Renal cortical epithelial cell (primary cell): ENCODE measurements at regions not wholly inside any gene's neighbourhood (a gene's known extent, or its start where the extent isn't known, plus 50 kb on each side); places are given as distances from the start of the nearest gene placed in this dataset.
"Not testable (repeated sequence)": the region's sequence is repeated elsewhere in the genome, so short reads cannot be mapped to it uniquely, and the experiment has no call there.

ENCODE experiments used
- DNase-seq: peaks from one replicate; pipeline ENCODE4 v3.0.0-alpha.2; 2011; ENCODE audit warnings: low read depth

GRCh38 chr7:68162712-68163111 is 1166.1 kb downstream of the TYW1 start:
- DNase-seq = no peak

- no peak for DNase-seq
Measured at GRCh38 chr7:68166525-68166924, 1169.9 kb downstream of the TYW1 start.

- no peak for DNase-seq
Measured at GRCh38 chr7:68173513-68173912, 1176.9 kb downstream of the TYW1 start.

DNA sequence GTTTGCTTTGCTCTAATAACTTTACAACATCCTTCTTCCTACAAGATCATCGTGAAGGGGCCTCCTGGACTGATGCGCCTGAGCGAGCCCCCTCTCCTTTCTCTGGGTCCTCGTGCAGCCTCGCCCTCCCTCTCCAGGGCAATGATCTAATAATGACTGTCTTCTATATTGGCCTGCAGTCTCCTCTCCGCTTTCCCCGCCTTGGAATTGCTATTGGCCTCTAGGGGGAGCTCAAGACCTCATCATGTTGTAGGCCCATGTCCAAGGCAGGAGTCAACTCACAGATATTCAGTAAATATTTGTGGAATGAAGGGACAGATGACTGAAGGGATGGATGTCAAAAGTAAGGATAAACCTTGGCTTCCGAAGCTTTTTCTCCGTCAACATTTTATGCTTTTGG is 1180.3 kb downstream of the TYW1 start:
- DNase-seq = peak; percentile 22

GRCh38 chr7:68180761-68181160 is 1184.1 kb downstream of the TYW1 start:
- DNase-seq = no peak

DNA sequence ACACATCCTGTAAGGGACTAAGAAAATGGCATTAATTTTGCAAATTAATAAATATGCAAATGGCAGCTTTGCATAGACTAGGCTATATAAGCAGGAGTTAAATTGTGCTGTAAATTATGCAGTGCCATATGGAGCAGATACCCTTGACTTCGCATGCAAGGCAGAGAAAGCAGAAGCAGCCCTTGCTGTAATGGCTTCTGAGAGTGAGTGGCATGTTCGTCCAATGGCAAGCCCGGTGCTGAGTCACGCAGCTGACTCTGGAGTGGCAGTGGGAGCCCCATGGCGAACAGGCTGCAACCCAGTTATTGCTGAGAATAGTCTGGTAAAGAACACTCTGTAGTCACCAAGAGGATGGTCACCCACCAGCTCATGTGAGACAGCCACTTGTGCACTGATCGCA is 1186.5 kb downstream of the TYW1 start:
- DNase-seq = no peak

DNA sequence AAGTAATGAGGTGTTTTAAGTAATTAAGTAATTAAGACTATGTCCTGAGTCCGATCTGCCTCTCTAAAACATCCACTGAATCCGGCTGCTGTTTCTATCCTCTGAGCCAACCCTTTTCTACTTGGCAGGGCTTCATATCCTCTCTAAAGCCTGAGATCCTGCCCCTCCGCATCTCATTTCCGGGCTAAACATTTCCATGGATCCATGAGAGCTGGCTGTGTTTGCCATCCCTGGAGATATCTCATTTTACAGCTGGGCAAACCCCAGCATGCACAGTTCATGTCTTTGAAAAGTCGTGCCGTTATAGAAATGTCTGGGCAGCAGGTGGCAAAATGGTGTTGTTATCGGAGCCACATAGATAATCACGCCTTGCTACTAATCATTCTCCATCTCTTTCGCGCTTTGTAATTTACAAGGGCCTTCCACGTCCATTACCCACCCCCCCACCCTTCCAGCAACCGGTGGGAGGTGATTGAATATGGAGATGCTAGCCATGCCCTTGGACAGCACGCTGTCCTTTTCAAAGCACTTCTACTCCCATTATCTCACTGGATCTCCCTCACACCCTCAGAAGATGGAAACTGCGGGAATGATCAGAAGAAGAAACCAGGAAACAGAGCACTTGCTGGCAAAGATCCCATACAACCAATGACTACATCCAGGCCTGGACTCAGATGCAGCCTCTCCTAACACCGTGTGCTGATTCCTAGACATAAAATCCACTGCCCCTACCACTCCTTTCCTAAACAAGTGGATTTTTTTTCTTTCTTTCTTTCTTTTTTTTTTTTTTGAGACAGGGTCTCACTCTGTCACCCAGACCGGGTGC is 1189.2 kb downstream of the TYW1 start:
- DNase-seq = no peak

DNA sequence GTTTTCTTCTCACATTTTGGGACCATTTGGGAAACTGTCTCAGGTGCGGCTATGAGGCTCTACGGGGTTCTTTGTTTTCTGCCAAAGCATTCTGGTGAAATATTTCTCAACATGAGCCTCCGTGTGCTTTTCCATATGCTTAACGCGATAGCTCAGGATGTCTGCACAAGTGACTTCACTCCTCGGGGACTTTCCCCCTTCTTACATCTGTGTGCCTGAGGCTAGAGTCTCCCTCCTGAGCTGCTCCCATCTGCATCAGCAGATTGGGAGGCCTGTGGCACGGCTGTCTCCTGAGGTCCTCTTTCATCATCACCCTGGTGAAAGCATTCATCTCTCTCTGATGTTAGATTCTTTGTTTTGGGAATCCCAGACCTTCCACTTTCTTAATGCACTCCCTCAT is 1190.9 kb downstream of the TYW1 start:
- DNase-seq = no peak

DNA sequence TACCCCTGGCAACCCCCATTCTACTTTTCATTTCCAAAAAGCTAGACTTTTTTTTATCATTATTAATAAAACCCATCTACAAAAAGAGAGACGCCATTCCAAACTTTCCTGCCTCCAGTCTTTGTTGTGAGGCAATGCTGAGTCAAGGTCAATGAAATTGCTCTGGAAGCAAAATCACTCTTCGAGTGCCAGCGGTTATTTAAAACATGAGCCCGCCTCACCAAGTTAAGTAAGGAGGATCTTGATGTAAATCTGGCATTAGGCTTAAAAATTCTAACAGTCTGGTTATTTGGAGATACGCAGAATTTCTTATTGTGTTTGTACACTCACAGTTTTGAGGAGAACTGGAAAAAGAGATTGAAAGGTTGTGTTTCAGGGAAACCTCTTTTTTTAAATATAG is 1196.3 kb downstream of the TYW1 start:
- no peak for DNase-seq

DNA sequence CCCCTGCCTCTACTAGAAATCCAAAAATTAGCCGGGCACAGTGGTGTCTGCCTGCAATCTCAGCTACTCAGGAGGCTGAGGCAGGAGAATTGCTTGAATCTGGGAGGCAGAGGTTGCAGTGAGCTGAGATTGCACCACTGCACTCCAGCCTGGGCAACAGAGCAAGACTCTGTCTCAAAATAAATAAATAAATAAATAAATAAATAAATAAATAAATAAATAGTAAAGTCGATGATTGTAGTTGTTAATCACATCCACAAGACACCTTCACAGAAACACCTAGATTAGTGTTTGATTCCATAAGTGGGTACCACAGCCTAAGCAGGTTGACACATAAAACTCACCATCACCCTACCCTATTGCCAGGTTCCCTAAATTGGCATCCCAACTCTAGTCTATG is 1199.0 kb downstream of the TYW1 start:
- DNase-seq = not testable (repeated sequence)

DNA sequence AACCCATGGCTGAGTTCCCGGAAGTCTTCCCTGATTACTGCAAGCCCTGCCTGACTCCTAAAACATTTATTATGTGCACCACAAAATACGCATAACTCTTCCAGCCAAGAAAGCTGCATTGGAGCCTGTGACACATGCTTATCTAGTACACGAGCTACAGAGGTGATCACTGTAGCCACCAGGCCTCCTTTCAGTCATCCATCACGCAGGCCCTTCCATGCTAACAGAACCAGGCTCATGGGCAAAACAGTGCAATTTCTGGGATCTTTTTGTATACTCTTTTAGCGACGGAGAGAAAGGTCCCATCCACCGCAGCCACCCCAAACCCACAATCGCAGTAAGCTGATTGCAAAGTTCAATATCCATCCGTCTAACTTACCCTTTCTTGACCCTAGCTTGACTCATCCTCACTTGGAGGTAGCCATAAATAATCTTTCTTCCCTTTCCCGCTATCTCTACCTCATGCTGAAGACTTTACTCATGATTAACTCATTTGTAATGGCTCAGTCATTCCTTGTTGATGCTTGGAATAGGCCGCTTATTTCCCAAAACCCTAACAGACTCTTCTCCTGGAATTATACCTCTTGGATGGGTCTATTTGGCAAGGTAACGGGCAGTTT is 1203.5 kb downstream of the TYW1 start:
- DNase-seq = no peak

GRCh38 chr7:68203251-68203650 is 1206.6 kb downstream of the TYW1 start:
- DNase-seq = no peak

- DNase-seq = no peak
Measured at GRCh38 chr7:68205826-68206225, 1209.2 kb downstream of the TYW1 start.

DNA sequence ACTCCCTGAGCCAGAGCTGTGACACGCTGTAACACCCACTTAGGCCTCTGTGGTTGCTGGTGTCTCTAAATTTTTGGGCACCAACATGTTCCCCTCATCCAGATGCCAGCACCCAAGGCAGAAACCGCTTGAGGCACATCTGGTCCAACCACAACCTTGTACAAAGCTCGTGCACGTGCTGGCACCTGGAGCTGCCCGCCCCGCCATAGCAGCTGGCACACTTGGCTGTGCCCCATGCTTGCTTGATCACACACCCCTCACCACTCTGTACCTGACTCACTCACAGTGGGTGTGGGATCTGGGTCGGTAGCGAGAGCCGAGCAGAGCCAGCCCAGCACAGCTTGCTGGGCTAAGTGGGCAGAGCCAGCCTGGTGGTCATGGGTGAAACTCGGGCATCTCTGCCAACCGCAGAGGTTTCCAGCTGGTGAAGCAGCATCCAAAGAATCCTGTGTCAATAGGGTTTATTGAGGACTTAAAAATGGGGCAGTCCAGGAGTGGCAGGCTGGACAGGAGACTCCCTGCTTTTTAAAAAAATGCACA is 1210.4 kb downstream of the TYW1 start:
- DNase-seq = no peak

- DNase-seq = no peak
Measured at GRCh38 chr7:68207676-68208075, 1211.0 kb downstream of the TYW1 start.

- no peak for DNase-seq
Measured at GRCh38 chr7:68209486-68209885, 1212.9 kb downstream of the TYW1 start.

DNA sequence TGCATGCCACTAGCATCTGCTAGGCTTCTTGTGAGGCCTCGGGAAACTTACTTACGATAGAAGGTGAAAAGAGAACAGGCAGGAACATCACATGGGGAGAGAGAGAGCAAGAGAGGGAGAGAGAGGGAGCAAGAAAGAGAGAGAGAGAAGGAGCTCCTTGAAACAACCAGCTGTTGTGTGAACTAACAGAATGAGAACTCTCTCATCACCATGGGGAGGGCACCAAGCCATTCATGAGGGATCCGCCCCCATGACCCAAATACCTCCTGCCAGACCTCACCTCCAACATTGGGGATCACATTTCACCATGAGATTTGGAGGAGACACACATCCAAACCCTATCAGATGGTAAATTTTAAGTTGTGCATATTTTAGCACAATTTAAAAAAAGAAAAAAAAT is 1217.2 kb downstream of the TYW1 start:
- DNase-seq = no peak

DNA sequence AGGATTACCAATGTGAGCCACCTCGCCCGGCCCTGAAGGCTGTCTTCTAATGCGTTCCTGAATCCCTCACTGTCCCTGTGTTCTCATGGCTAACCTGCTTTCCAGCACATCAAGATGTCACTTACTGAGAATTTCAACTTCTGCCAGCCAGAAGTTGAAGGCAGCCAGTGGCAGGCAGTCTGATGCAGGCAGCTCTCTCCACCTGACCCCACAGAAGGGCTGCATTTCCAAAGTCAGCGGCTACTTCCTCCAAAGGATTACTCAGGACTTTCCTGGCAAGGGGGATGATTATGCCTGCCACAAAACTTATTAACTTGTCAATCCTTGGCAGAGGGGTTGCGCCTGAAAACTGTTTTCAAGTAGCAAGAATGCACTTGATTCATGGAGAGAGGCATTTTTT is 1219.4 kb downstream of the TYW1 start:
- peak; percentile 29 for DNase-seq

DNA sequence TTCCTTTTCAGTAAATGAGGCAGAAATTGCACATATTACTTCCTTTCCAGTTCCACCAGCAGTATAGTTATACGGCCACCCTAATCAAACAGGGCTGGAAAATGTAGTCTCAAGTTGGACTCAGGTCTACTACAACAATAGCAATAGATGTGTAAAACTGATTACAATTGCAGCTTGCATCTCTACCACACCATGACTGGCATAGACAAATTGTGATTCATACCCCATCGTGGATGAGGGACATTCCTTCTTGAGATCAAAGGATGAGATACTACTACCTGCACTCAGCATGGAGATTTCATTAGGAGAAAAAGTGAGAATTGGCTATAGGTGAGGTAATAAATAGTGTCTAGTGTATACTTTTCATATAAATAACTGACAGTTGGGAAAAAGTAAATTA is 1220.8 kb downstream of the TYW1 start:
- DNase-seq = peak; percentile 2

DNA sequence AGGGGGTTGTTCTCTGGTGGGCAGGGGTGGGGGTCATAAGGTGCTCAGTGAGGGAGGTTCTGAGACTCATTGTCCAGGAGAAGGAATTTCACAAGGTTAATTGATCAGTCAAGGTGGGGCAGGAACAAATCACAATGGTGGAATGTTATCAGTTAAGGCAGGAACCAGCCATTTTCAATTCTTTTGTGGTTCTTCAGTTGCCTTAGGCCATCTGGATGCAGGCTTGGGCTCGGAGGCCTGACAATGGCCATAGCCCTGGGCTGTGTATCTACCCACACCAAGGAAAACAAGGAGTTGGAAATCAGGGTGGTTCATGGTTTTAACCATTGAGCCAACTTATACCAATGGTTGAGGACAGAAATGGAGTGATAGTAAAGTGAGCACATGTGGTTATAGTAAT is 1221.8 kb downstream of the TYW1 start:
- no peak for DNase-seq

GRCh38 chr7:68222311-68222710 is 1225.7 kb downstream of the TYW1 start:
- no peak for DNase-seq

- no peak for DNase-seq
Measured at GRCh38 chr7:68224041-68224741, 1227.6 kb downstream of the TYW1 start.

- not testable (repeated sequence) for DNase-seq
Measured at GRCh38 chr7:68231011-68231410, 1234.4 kb downstream of the TYW1 start.
